Fibroblast of lung (primary cell): ENCODE measurements at regions not wholly inside any gene's neighbourhood (a gene's known extent, or its start where the extent isn't known, plus 50 kb on each side); places are given as distances from the start of the nearest gene placed in this dataset.

Experiments used
- EZH2 ChIP-seq: IDR thresholded peaks from 2 replicates; pipeline ENCODE4 v1.5.1; 2012; ENCODE audit warnings: low read length, control low read depth, mild to moderate bottlenecking; ENCODE audit errors: missing control alignments
- TF ChIP-seq, protein P1 (sequence below), 2 donors: IDR thresholded peaks in 1 of 2; conservative IDR thresholded peaks in 1 of 2; 1 replicate in 1 of 2; 2 replicates in 1 of 2; pipeline ENCODE4 v1.5.1; 2011 to 2012; ENCODE audit warnings: low read length in 2 of 2, control low read depth in 1 of 2, inconsistent platforms in 1 of 2, low read depth in 1 of 2, mild to moderate bottlenecking in 1 of 2

DNA sequence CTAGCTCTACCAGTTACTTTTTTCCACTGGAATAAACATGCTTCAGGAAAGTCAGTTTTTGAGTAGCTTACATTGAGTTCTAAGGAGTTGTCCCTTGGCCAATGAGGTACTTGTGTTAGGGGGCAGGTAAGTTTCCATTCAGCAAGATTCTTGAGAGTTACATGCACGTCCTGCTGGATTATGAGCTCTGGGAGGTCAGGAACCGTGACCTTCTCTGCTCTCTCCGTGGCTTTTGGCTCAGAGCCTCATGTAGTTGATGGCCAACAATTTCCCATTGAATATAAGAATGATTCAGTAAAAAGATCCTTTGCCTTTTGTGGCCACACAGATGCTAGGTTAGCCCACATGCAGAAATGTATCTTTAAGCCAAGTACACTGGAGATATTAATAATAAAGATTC is 181.8 kb upstream of the RALGAPA2 start:
- TF ChIP-seq, protein P1, sequence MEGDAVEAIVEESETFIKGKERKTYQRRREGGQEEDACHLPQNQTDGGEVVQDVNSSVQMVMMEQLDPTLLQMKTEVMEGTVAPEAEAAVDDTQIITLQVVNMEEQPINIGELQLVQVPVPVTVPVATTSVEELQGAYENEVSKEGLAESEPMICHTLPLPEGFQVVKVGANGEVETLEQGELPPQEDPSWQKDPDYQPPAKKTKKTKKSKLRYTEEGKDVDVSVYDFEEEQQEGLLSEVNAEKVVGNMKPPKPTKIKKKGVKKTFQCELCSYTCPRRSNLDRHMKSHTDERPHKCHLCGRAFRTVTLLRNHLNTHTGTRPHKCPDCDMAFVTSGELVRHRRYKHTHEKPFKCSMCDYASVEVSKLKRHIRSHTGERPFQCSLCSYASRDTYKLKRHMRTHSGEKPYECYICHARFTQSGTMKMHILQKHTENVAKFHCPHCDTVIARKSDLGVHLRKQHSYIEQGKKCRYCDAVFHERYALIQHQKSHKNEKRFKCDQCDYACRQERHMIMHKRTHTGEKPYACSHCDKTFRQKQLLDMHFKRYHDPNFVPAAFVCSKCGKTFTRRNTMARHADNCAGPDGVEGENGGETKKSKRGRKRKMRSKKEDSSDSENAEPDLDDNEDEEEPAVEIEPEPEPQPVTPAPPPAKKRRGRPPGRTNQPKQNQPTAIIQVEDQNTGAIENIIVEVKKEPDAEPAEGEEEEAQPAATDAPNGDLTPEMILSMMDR (conservative IDR thresholded peaks at IDR 0.05 in 1 of 2, IDR thresholded peaks at IDR 0.05 in 1 of 2; ENCODE audit: low read depth in 1 of 2, low read length in 2 of 2), result no peak
- no peak for TF ChIP-seq EZH2
